Cortex of kidney (tissue), 1 donor: ENCODE measurements at regions not wholly inside any gene's neighbourhood (a gene's known extent, or its start where the extent isn't known, plus 50 kb on each side); places are given as distances from the start of the nearest gene placed in this dataset.

Source experiments
- DNase-seq: peaks from one replicate; lab custom pipeline; 2025; lab: John Stamatoyannopoulos, UW

DNA sequence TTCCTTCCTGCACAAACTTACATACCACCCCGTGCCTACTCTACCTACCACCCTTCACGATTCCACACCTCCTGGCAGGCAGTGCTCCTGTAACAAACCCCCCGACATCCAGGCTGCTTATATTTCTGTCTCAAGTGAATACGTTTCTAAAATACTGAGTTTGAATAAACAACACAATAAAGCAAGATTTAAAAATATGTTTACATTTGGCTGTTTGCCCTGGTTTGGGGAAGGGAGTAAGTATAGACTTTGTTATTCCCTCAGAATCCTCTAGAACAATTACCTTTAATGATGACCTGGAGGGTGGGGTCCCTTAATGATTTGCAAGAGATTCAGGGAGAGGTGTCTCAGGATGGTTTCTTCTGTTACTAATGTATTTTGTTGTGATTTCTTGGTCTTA lies 402.6 kb upstream of the TBL1XR1 start:
- no peak for DNase-seq

DNA sequence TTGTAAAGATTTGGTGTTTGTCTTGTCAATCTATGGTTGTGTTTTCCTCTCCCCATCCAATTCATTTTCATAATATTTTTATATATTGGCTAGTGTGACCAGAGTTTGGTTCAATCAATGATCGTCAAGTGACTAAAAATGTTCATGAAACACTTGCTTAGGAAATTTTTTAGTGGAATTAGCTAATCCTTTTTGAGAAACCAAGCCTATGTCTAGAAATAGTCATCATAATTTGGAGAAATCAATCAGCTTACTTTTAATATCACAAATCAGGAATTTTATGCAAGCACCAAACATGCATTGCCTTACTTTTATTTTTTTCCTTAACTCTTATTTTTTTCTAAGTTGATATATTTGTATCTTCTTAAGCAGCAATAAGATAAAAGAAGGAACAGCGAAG lies 403.1 kb upstream of the TBL1XR1 start:
- DNase-seq = no peak

DNA sequence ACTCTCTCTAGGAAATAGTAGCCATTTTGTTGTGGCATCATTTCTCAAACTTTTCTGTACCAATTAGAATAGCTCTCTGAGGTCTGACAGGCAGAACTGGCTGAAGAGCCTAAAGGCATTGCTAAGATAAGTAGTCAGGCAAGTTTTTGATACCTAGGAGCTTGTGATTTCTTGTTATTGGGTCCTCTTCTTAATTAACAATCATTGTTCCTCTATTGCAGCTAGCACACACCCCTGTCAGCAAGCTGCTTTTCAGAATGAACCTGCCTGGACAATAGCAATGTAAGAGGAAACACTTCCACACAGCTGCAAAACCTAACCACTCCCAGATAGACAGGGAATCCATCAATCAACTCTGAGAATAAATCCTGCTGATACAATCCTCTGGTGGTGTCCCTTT lies 403.9 kb upstream of the TBL1XR1 start:
- DNase-seq = no peak

DNA sequence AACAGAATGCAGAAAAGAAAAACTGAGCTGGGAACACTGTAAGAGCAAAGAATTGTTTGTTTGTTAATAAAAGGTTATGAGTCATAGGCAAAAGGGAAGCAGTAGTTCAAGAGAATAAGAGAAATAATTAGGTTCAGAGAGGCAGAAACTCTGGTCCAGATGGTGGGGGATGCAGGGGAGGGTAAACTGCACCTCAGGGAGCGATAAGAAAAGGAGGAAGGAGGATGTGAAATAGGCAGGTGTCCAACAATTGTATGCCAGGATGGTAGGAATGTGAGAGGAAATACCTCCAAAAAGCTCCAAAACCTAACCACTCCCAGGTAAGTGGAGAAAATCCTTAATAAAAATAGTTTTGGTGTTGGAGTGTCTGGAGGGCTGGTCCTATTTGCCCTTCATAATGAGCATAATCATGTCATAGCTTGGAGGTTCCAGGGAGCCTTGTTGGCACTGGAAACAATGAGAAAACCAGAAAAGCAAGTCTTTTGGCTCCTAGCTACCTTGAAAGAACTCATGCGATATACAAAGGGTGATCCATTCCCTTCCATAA lies 405.4 kb upstream of the TBL1XR1 start:
- DNase-seq = no peak

DNA sequence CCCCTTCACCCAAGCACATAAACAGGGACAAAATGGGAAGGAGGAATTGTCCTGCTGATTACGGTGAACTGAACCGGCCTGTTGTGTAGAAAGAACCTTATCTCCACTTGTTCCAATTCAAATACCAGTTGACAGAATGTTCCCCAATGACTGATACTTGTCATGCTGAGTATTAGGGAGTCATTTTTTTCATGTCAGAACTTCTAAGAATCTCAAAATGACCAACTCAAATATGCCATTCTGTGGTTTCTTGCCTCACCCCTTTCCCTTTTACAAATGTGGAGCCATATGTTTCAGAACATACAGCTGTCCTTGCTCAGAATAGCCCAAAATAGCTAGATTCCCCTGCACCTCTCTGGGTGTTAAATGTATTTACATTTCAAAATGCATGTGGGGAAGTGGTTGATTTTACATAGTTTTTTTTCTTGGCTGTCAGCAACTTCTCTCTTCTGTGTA lies 405.9 kb upstream of the TBL1XR1 start:
- DNase-seq = no peak

DNA sequence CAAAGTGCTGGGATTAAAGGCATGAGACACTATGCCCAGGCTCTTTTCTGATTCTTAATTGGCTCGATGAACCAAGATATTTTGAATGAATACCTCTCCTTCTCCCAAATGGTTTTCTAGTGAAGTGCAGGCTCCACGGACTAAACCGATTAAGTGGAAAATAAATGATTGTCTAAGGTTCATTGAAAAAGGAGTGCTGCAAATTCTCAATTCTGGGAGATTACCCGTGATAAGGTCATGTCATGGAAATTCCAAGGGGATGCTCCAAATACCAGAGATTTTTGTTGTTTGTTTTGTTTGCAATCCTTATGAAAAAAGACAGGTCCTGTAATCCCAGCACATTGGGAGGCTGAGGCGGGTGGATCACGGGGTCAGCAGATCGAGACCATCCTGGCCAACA lies 406.9 kb upstream of the TBL1XR1 start:
- DNase-seq = no peak

DNA sequence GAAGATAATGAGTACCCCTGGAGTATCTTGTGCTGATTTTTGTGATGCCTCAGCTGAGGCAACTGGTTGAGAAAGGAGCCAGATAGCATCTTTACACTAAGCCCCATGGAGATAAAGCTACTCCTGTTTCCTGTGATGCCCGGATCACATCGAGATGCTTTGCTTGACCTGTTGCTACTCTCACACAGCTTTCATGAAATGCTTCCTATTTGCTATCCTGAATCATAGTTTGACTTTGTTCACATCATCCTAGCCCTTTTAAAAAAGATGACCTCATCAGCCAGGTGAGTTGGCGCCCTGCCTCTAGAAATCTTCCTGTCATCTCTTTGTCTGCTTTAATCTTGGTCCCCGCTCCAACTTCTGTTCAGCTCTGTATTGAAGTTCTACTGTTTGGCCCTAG lies 409.6 kb upstream of the TBL1XR1 start:
- no peak for DNase-seq

DNA sequence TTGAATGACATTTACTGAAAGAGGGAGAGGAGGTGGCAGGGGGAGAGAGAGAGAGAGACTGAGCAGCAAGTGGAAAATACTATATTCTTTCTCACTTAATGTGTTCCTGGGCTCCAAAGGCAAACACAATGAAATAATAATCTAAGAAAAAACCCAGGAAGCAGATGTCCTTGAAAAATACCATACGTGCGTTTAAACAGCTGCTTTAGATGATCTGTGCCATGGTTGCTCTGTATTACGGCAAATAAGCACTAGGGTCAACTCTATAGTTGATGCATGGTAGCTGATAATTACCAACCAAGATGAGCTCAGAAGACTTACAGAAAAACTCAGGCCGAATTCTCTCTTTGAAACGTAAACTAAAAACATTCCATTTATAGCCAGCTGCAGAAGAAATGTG lies 410.3 kb upstream of the TBL1XR1 start:
- no peak for DNase-seq

DNA sequence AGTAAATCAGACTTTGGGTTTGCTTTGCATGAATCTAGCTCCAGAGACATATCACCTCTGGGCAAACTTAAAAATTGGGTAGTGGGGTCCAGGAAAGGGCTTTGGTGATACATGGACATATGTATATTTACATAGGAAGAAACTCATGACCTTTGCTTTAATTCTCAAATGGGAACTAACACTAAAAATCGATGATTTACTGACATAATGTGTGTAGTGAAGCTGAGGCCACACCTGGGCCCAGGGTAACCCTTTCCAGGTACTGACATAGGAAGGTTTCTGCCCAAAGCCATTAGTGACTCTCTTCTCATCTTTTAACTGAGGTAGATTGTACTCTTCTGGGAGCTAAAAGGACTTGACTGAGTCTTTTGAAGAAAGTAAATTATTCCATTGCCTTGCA lies 411.2 kb upstream of the TBL1XR1 start:
- no peak for DNase-seq

DNA sequence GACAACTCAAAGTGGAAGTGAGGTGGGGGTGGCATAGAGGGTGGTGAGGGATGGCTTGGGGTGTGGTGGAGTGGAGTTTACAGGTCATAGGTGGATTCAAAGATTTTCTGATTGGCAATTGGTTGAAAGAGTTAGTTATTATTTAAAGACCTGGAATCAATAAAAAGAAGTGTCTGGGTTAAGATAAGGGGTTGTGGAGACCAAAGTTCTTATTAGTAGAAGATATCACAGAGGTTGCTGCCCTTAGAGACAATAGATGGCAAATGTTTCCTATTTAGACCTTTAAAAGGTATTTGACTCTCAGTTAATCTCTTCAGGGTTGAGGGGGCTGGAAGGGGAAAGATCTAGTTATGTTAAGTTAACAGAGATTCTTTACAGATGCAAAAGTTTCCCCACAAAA lies 412.3 kb upstream of the TBL1XR1 start:
- DNase-seq = no peak

DNA sequence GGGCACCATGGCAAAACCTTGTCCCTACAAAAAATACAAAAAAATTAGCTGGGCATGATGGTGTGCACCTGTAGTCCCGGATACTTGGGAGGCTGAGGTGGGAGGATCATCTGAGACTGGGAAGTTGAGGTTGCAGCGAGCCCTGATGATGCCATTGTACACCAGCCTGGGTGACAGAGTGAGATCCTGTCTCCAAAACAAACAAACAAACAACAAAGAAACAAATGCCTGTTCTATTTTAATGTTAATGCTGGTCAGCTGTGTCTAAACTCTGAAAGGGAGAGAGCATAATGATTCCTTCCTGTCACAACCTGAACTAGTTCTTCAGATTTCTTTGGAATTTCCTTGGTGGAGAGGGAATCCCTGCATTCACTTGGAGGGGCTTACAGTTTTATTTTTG lies 413.0 kb upstream of the TBL1XR1 start:
- no peak for DNase-seq

DNA sequence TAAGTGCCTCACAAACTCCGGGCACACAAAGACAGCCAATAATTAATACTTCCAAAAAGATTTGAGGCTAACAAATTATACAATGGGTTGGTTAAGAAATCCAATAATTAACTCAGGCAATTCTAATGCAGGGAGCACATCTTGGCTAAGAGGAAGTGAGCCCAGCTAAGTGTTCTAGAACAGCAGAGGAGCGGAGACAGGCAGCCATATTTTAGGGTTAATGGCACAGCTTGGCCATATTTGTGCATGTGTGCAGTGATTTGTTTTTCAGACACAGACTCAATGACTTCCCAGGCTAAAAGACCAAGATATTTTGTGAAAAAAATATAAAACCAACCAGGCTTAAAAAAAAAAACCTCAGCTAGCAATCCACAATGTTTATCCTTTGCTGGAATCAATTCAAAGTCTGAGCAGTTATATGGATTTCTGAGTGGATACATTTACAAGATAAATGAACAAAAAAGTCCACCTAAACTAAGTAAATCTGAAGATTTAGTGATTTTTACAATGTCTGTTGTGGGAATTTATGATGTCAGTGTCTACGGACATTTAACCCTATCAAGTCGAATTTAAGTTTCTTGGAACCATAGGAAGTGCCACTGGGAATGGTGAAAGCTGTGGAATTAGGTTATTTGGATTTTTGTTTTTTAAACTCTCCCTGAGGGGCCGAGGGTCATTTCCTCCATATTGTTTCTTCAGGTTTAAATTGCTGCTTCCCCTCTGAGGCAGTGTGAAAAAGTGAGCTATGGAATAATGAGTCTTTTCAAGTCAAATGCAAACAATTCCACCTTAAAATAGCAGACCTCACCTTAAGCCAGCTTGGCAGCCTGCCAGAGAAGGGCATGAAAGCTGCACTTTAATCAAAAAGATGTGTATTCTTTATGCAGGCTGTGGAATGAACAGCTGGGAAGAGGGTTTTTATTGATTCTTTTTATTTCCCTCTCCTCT lies 413.7 kb upstream of the TBL1XR1 start:
- no peak for DNase-seq

DNA sequence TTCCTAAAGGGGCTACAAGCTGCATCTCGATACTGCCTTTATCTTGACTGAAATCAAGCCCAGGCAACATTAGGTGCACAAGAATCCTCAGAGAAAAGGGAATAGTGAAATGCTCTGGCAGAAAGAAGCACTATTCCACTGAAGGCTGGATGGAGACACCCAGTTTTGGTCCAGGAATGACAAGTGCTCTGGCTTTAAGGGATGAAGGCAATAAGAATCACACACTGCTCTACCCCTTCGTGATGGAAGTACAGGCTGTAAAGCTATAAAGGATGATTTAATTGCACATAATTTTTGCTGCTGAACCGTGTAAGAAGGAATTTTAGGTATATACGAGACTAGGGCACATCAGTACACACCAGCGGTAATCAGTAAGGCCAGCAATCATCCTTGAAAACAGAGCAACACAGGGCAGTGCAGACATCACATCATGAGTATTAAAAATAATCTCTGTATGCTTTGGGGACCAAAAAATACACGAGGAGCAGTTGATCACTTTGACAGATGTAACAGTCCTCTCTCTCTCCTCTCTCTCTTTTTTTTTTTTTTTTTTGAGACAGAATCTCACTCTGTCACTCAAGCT lies 414.6 kb upstream of the TBL1XR1 start:
- no peak for DNase-seq

DNA sequence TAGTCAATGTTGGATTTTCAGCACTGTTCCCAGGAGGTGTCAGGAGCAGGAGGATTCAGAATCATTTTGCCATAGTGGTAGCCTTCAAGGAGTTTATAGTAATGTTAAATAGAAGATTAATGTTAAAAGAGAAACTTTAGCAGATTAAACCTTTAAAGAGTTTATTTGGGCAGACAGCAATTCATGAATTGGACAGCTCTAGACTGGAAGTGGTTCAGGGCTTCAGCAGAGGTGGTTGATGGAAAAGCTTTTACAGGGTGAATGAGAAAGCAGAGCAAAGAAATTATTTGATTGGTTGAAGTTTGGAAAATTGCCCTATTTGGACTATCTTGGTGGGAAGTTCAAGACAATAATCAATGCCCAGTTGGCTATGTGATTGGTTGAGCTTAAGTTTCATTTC lies 416.6 kb upstream of the TBL1XR1 start:
- no peak for DNase-seq

DNA sequence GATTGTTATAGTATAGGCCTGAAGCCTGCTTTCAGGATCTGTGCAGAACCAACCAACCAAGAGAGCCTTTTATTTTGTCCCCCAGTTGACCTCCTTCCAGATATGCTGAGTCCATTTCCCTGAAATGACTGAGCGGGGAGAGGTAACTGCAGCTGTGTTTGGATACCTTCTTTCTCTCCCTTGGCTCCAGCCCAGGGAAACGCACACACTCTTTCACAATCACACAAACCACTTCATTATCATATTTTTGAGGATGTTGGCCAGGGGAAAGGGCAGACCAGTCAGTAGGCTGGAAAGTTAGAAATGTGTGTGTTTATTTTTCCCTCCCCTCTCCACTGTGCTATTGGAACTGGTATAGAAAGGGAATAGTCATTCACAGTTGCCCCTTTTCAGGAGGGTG lies 417.7 kb upstream of the TBL1XR1 start:
- DNase-seq = no peak

DNA sequence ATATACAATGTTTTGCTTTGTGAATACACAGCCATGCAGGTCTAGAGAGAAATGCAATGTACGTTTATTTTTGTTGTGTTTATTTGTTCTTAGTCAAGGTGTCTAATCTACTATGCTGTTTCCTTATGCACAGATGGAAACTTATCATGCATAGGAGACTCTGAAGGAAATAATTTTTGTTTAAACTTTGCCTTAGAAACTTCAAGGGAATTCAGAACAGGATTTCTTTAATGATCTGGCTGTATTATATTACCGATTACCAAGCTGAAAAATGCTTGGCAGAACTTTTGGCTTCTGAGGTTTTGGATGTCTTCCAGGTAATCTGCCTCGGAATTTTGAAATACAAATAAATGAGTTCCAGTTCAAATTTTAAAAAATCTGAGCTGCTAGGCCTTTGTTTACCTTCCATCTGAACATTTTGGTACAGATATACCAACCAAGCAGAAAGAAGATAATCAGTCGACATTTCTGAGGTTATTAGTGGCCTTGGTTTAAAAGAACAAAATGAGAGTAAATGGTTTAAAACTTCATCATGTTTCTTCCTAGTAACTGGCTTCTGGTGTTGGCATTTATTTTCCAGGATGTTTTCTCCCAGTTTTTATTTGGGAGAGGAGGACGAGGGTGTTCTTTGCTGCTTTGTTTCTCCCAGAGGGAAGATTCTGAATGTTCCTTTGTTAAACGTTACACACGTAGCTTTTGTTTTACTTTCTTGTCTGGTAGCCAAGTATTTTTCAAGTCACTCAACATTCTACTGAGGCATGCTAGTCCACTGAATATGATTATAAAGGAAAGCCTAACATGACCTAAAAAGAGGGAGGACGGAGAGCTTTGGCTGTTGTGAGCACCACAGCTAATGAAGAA lies 421.8 kb upstream of the TBL1XR1 start:
- DNase-seq = no peak

DNA sequence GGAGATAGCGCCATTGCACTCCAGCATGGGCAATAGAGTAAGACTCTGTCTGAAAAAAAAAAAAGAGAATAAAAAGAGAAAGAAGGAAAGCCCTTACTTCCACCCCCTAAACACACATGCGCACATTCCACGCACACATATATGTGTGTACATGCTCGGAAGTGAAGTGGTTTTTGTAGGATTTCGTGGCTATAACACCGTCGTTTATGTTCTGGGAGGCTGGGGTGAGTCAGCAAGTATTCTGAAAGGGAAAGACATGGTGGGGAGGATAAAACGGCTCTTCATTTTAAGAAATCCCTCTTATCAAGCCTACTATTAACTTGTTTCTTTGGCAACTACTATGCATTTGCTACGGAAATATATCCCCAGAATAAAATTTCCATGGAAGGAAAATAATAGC lies 422.8 kb upstream of the TBL1XR1 start:
- no peak for DNase-seq

DNA sequence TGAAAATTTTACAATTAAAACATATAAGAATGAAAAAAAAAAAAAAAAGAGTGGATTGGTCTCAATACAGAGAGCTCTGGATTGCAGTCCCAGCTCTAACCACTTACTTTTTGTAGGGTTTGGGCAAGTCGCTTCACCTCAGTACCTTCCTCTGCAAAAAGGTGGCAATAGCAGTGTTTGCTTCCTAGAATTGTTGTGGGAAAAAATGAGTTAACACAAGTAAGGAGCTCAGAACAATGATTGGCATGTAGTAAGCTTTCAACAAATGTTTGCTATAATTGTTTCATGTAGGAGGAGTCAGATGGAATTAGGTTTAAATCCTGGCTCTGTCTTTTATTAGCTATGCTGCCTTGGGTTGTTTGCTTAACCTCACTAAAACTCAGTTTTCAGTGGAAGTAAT lies 425.2 kb upstream of the TBL1XR1 start:
- no peak for DNase-seq

DNA sequence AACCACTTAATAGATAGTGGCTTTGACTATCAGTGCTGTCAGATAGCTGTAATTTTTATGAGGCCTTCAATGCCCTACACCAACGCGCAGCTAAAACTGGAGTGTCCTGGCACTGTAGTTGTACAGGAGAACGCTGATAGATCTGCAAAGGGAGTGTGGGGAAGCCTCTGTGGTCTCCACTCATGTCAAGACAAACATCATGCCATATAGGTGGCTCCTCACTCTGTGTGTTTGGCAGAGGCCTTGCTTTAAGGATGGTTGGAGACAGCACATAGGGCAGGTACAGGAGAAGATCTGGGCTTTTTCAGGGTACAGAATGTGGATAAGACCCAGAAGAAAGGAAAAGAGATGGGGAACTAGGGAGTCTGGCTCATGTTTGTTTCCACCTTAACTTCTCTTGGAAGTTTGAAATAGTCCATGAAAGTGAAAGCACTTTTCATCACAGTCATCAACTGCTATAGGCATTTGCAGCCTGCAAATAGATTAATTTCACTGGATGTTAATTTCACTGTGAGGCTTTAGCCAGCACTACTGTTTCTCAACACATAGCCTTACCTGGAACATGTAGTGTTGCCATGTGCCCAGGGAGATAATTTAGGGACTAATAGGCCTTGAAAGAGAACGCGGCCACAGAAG lies 425.8 kb upstream of the TBL1XR1 start:
- DNase-seq = no peak

DNA sequence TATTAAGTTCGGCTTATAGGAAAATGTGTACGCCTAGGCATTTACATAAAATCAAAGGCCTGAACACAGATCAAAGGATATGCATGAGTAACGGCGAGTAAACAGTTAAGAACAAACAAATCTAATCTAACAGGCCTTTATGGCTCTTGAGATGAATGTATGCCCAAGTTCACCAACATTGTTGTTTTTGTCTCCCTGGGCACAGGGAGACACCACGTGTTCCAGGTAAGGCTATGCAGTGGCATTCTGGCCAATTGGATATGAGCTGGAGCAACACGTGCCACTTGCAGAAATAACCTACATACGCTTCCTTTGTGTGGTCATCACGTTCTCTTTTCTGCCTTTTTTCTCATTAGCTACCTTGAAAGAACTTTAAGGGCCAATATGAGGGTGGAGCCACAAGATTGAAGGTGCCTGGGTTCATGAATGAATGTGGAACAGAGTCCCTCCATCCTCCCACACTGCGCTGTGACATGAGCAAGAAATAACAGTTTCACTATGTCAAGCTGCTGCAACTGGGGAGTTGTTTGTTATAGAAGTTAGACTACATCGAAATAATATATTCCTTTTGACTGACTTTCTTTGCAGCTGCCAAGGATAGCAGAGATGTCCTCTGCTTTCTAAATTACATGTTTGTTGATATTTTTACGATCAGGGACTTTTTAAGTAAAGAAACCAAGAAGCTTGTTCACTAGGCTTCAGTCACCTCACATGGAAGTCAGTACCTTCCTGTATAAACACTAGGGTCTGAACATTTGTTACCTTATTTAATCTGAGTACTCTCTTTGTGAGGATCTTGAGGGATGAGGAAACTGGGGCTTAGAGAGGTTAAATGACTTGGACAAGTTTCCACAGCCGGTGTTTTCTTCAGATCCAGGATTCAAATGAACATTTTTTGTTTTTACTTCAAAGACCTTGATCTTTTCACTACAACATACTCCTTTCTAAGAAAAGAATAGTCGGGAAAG lies 427.5 kb upstream of the TBL1XR1 start:
- DNase-seq = no peak

DNA sequence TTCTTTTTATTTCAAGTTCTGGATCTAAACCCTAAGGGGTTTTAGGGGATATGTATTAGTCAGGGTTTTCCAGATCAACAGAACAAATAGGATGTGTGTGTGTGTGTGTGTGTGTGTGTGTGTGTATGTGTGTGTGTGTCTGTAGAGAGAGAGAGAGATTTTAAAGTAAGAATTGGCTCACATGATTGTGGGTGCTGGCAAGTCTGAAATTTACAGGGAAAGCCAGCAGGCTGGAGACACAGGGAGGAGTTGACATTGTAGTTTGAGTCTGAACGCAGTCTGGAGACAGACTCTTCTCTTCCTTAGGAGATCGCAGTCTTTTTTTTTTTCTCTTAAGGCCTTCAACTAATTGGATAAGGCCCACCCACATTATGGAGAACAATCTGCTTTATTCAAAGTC lies 428.8 kb upstream of the TBL1XR1 start:
- DNase-seq = no peak
